H9 (cell line): ENCODE measurements at regions not wholly inside any gene's neighbourhood (a gene's known extent, or its start where the extent isn't known, plus 50 kb on each side); places are given as distances from the start of the nearest gene placed in this dataset.

ENCODE experiments used
- DNase-seq: peaks from one replicate; pipeline ENCODE4 v3.0.0-alpha.2; 2017
- H2AFZ ChIP-seq: one replicate; pipeline ENCODE4 v1.6.1; 2013; ENCODE audit warnings: mild to moderate bottlenecking, low read length, control low read depth, moderate library complexity
- H2AK5ac ChIP-seq: 2 replicates; pipeline ENCODE4 v1.6.1; 2013; ENCODE audit warnings: low read length, control low read depth, mixed read lengths; ENCODE audit not compliant: insufficient read length
- H2BK120ac ChIP-seq: one replicate; pipeline ENCODE4 v1.6.1; 2013; ENCODE audit warnings: low read depth, mild to moderate bottlenecking, low read length, control low read depth, inconsistent platforms; ENCODE audit not compliant: poor library complexity, severe bottlenecking
- H2BK12ac ChIP-seq: 2 replicates; pipeline ENCODE4 v1.6.1; 2013; ENCODE audit warnings: low read length, control low read depth, mixed read lengths, low read depth; ENCODE audit not compliant: insufficient read length
- H2BK15ac ChIP-seq: 2 replicates; pipeline ENCODE4 v1.6.1; 2013; ENCODE audit warnings: low read depth, low read length, control low read depth
- H2BK20ac ChIP-seq: one replicate; pipeline ENCODE4 v1.6.1; 2013; ENCODE audit warnings: low read depth, mild to moderate bottlenecking, low read length, control low read depth, inconsistent platforms; ENCODE audit not compliant: poor library complexity, severe bottlenecking
- H2BK5ac ChIP-seq: 2 replicates; pipeline ENCODE4 v1.6.1; 2013; ENCODE audit warnings: low read length, control low read depth, mixed read lengths; ENCODE audit not compliant: insufficient read length
- H3K14ac ChIP-seq: 2 replicates; pipeline ENCODE4 v1.6.1; 2013; ENCODE audit warnings: low read length, control low read depth; ENCODE audit not compliant: insufficient read depth
- H3K18ac ChIP-seq: 2 replicates; pipeline ENCODE4 v1.6.1; 2013; ENCODE audit warnings: low read depth, mild to moderate bottlenecking, mixed read lengths, low read length, control low read depth; ENCODE audit not compliant: insufficient read length
- H3K23ac ChIP-seq: 2 replicates; pipeline ENCODE4 v1.6.1; 2013; ENCODE audit warnings: low read length, control low read depth, mixed read lengths, low read depth; ENCODE audit not compliant: insufficient read length
- H3K23me2 ChIP-seq: 2 replicates; pipeline ENCODE4 v1.6.1; 2013; ENCODE audit warnings: low read depth, mild to moderate bottlenecking, mixed read lengths, low read length, control low read depth; ENCODE audit not compliant: insufficient read length, poor library complexity, severe bottlenecking
- H3K27ac ChIP-seq: 2 replicates; pipeline ENCODE4 v1.5.1; 2013; ENCODE audit warnings: low read length, control low read depth, mixed read lengths, low read depth; ENCODE audit not compliant: insufficient read length
- H3K27me3 ChIP-seq: 2 replicates; pipeline ENCODE4 v1.6.1; 2013; ENCODE audit warnings: low read length, control low read depth, inconsistent platforms; ENCODE audit not compliant: insufficient read depth
- H3K4ac ChIP-seq: 2 replicates; pipeline ENCODE4 v1.6.1; 2013; ENCODE audit warnings: low read depth, mild to moderate bottlenecking, control low read depth, inconsistent platforms, low read length, moderate library complexity
- H3K4me1 ChIP-seq: 2 replicates; pipeline ENCODE4 v1.6.1; 2013; ENCODE audit warnings: low read length, control low read depth, inconsistent platforms; ENCODE audit not compliant: insufficient read depth
- H3K4me2 ChIP-seq: 2 replicates; pipeline ENCODE4 v1.6.1; 2013; ENCODE audit warnings: low read length, control low read depth, mixed read lengths; ENCODE audit not compliant: insufficient read length, insufficient read depth
- H3K56ac ChIP-seq: 2 replicates; pipeline ENCODE4 v1.6.1; 2013; ENCODE audit warnings: low read depth, mild to moderate bottlenecking, mixed read lengths, low read length, control low read depth; ENCODE audit not compliant: insufficient read length
- H3K79me1 ChIP-seq: 2 replicates; pipeline ENCODE4 v1.6.1; 2013; ENCODE audit warnings: low read depth, mild to moderate bottlenecking, moderate library complexity, low read length, control low read depth, inconsistent platforms; ENCODE audit not compliant: insufficient read depth, poor library complexity, severe bottlenecking
- H3K79me2 ChIP-seq: 2 replicates; pipeline ENCODE4 v1.6.1; 2013; ENCODE audit warnings: low read length, control low read depth, inconsistent platforms; ENCODE audit not compliant: insufficient read depth
- H3K9ac ChIP-seq: 2 replicates; pipeline ENCODE4 v1.6.1; 2013; ENCODE audit warnings: low read length, control low read depth, mixed read lengths; ENCODE audit not compliant: insufficient read length; ENCODE audit errors: extremely low read depth
- H3K9me3 ChIP-seq: one replicate; pipeline ENCODE4 v1.6.1; 2013; ENCODE audit warnings: low read depth, low read length, inconsistent platforms; ENCODE audit not compliant: control insufficient read depth
- H3T11ph ChIP-seq: one replicate; pipeline ENCODE4 v1.6.1; 2013; ENCODE audit warnings: mild to moderate bottlenecking, low read length, control low read depth, inconsistent platforms
- H4K20me1 ChIP-seq: one replicate; pipeline ENCODE4 v1.6.1; 2013; ENCODE audit not compliant: control insufficient read depth, insufficient read length, insufficient read depth
- H4K5ac ChIP-seq: 2 replicates; pipeline ENCODE4 v1.6.1; 2013; ENCODE audit warnings: low read depth, mild to moderate bottlenecking, mixed read lengths, low read length, control low read depth; ENCODE audit not compliant: insufficient read length
- H4K8ac ChIP-seq: replicated peaks from 2 replicates; pipeline ENCODE4 v1.6.1; 2013; ENCODE audit warnings: low read length, control low read depth, mixed read lengths, low read depth; ENCODE audit not compliant: insufficient read length
- H4K91ac ChIP-seq: 2 replicates; pipeline ENCODE4 v1.6.1; 2013; ENCODE audit warnings: low read depth, mild to moderate bottlenecking, moderate library complexity, mixed read lengths, low read length, control low read depth; ENCODE audit not compliant: insufficient read length
- H3K27ac Mint-ChIP-seq, 3 experiments: 2 replicates in 2 of 3; 3 replicates in 1 of 3; pipeline ENCODE4 v1.8.0; 2020 to 2021; ENCODE audit warnings: mixed read lengths in 3 of 3, mild to moderate bottlenecking in 1 of 3, moderate library complexity in 1 of 3
- H3K27me3 Mint-ChIP-seq: 2 replicates; pipeline ENCODE4 v1.8.0; 2021; ENCODE audit warnings: low read depth, mild to moderate bottlenecking, moderate library complexity, mixed read lengths
- H3K36me3 Mint-ChIP-seq, 3 experiments: 2 replicates in 2 of 3; 3 replicates in 1 of 3; pipeline ENCODE4 v1.8.0; 2020 to 2021; ENCODE audit warnings: low read depth in 3 of 3, mixed read lengths in 3 of 3; ENCODE audit not compliant: insufficient read depth in 1 of 3
- H3K4me1 Mint-ChIP-seq, 2 experiments: 2 replicates each; pipeline ENCODE4 v1.8.0; 2020; ENCODE audit warnings: mixed read lengths in 2 of 2
- H3K4me3 Mint-ChIP-seq, 2 experiments: 2 replicates in 1 of 2; 3 replicates in 1 of 2; pipeline ENCODE4 v1.8.0; 2020 to 2021; ENCODE audit warnings: mild to moderate bottlenecking in 2 of 2, mixed read lengths in 2 of 2, moderate library complexity in 1 of 2
- H3K9me3 Mint-ChIP-seq, 2 experiments: 2 replicates in 1 of 2; 3 replicates in 1 of 2; pipeline ENCODE4 v1.8.0; 2020; ENCODE audit warnings: mild to moderate bottlenecking in 2 of 2, mixed read lengths in 2 of 2, moderate library complexity in 1 of 2
- WGBS: extraction: QIAGEN DNeasy Blood & Tissue Kit; methylation state at CpG from one replicate; pipeline ENCODE4 v1.1.7; 2013; ENCODE audit warnings: missing lambda C conversion rate, low lambda C conversion rate, mixed read lengths; ENCODE audit not compliant: insufficient read length; ENCODE audit errors: extremely low coverage; 5-methylcytosine and 5-hydroxymethylcytosine counted together
- TF ChIP-seq, protein P1 (sequence below): fragments of 200-600 bp; sonication (generic); conservative IDR thresholded peaks from 3 replicates; pipeline ENCODE4 v1.8.0; 2021; ENCODE audit warnings: antibody characterized with exemption, mild to moderate bottlenecking

- Histone ChIP-seq H4K91ac (no peak overlapping the region), H3K4ac (no peak overlapping the region), H3K9ac (no peak overlapping the region), H3K27me3 (no peaks in the 10 kb centered on the region), H3K79me1 (no peaks in the 10 kb centered on the region), H2BK12ac (no peak overlapping the region), H3K4me1 (no peaks in the 10 kb centered on the region), H2BK5ac (no peak overlapping the region), H2AFZ (no peak overlapping the region), H2BK120ac (no peak overlapping the region), H4K8ac (no peak overlapping the region), H4K20me1 (no peaks in the 10 kb centered on the region), H3T11ph (no peak overlapping the region), H3K23me2 (no peaks in the 10 kb centered on the region), H3K4me2 (no peak overlapping the region), H3K23ac (no peak overlapping the region), H2BK15ac (no peak overlapping the region), H3K79me2 (no peaks in the 10 kb centered on the region), H3K56ac (no peak overlapping the region), H3K14ac (no peak overlapping the region), H4K5ac (no peak overlapping the region), H3K27ac (no peak overlapping the region), H2BK20ac (no peak overlapping the region), H3K9me3 (no peaks in the 10 kb centered on the region), H2AK5ac (no peak overlapping the region), H3K18ac (no peak overlapping the region)
- no peak for DNase-seq
- Mint-ChIP-seq H3K4me3 (no peak overlapping the region), H3K27ac (no peak overlapping the region), H3K27me3 (no peaks in the 10 kb centered on the region), H3K36me3 (peaks cover 0 to 9% (median 2%) of the 10 kb centered on the region in 3 experiments; a peak in 2 of 7 replicates), H3K4me1 (peaks cover 0 to 6% of the 10 kb centered on the region in 2 experiments; a peak in 1 of 4 replicates), H3K9me3 (peaks cover 0 to 2% of the 10 kb centered on the region in 2 experiments; a peak in 4 of 5 replicates)
- TF ChIP-seq, protein P1, sequence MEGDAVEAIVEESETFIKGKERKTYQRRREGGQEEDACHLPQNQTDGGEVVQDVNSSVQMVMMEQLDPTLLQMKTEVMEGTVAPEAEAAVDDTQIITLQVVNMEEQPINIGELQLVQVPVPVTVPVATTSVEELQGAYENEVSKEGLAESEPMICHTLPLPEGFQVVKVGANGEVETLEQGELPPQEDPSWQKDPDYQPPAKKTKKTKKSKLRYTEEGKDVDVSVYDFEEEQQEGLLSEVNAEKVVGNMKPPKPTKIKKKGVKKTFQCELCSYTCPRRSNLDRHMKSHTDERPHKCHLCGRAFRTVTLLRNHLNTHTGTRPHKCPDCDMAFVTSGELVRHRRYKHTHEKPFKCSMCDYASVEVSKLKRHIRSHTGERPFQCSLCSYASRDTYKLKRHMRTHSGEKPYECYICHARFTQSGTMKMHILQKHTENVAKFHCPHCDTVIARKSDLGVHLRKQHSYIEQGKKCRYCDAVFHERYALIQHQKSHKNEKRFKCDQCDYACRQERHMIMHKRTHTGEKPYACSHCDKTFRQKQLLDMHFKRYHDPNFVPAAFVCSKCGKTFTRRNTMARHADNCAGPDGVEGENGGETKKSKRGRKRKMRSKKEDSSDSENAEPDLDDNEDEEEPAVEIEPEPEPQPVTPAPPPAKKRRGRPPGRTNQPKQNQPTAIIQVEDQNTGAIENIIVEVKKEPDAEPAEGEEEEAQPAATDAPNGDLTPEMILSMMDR = no peak
- WGBS = no CpG with 5 or more reads among the region's 2 CpGs
Measured at GRCh38 chr9:78612091-78612490, 315.2 kb downstream of the PSAT1 start.
